H9 (cell line): ENCODE measurements at regions not wholly inside any gene's neighbourhood (a gene's known extent, or its start where the extent isn't known, plus 50 kb on each side); places are given as distances from the start of the nearest gene placed in this dataset.

ENCODE experiments used
- DNase-seq: peaks from one replicate; pipeline ENCODE4 v3.0.0-alpha.2; 2017
- H2AFZ ChIP-seq: one replicate; pipeline ENCODE4 v1.6.1; 2013; ENCODE audit warnings: mild to moderate bottlenecking, low read length, control low read depth, moderate library complexity
- H2AK5ac ChIP-seq: 2 replicates; pipeline ENCODE4 v1.6.1; 2013; ENCODE audit warnings: low read length, control low read depth, mixed read lengths; ENCODE audit not compliant: insufficient read length
- H2BK120ac ChIP-seq: one replicate; pipeline ENCODE4 v1.6.1; 2013; ENCODE audit warnings: low read depth, mild to moderate bottlenecking, low read length, control low read depth, inconsistent platforms; ENCODE audit not compliant: poor library complexity, severe bottlenecking
- H2BK12ac ChIP-seq: 2 replicates; pipeline ENCODE4 v1.6.1; 2013; ENCODE audit warnings: low read length, control low read depth, mixed read lengths, low read depth; ENCODE audit not compliant: insufficient read length
- H2BK15ac ChIP-seq: 2 replicates; pipeline ENCODE4 v1.6.1; 2013; ENCODE audit warnings: low read depth, low read length, control low read depth
- H2BK20ac ChIP-seq: one replicate; pipeline ENCODE4 v1.6.1; 2013; ENCODE audit warnings: low read depth, mild to moderate bottlenecking, low read length, control low read depth, inconsistent platforms; ENCODE audit not compliant: poor library complexity, severe bottlenecking
- H2BK5ac ChIP-seq: 2 replicates; pipeline ENCODE4 v1.6.1; 2013; ENCODE audit warnings: low read length, control low read depth, mixed read lengths; ENCODE audit not compliant: insufficient read length
- H3K14ac ChIP-seq: 2 replicates; pipeline ENCODE4 v1.6.1; 2013; ENCODE audit warnings: low read length, control low read depth; ENCODE audit not compliant: insufficient read depth
- H3K18ac ChIP-seq: 2 replicates; pipeline ENCODE4 v1.6.1; 2013; ENCODE audit warnings: low read depth, mild to moderate bottlenecking, mixed read lengths, low read length, control low read depth; ENCODE audit not compliant: insufficient read length
- H3K23ac ChIP-seq: 2 replicates; pipeline ENCODE4 v1.6.1; 2013; ENCODE audit warnings: low read length, control low read depth, mixed read lengths, low read depth; ENCODE audit not compliant: insufficient read length
- H3K23me2 ChIP-seq: 2 replicates; pipeline ENCODE4 v1.6.1; 2013; ENCODE audit warnings: low read depth, mild to moderate bottlenecking, mixed read lengths, low read length, control low read depth; ENCODE audit not compliant: insufficient read length, poor library complexity, severe bottlenecking
- H3K27ac ChIP-seq: 2 replicates; pipeline ENCODE4 v1.5.1; 2013; ENCODE audit warnings: low read length, control low read depth, mixed read lengths, low read depth; ENCODE audit not compliant: insufficient read length
- H3K27me3 ChIP-seq: 2 replicates; pipeline ENCODE4 v1.6.1; 2013; ENCODE audit warnings: low read length, control low read depth, inconsistent platforms; ENCODE audit not compliant: insufficient read depth
- H3K4ac ChIP-seq: 2 replicates; pipeline ENCODE4 v1.6.1; 2013; ENCODE audit warnings: low read depth, mild to moderate bottlenecking, control low read depth, inconsistent platforms, low read length, moderate library complexity
- H3K4me1 ChIP-seq: 2 replicates; pipeline ENCODE4 v1.6.1; 2013; ENCODE audit warnings: low read length, control low read depth, inconsistent platforms; ENCODE audit not compliant: insufficient read depth
- H3K4me2 ChIP-seq: 2 replicates; pipeline ENCODE4 v1.6.1; 2013; ENCODE audit warnings: low read length, control low read depth, mixed read lengths; ENCODE audit not compliant: insufficient read length, insufficient read depth
- H3K56ac ChIP-seq: 2 replicates; pipeline ENCODE4 v1.6.1; 2013; ENCODE audit warnings: low read depth, mild to moderate bottlenecking, mixed read lengths, low read length, control low read depth; ENCODE audit not compliant: insufficient read length
- H3K79me1 ChIP-seq: 2 replicates; pipeline ENCODE4 v1.6.1; 2013; ENCODE audit warnings: low read depth, mild to moderate bottlenecking, moderate library complexity, low read length, control low read depth, inconsistent platforms; ENCODE audit not compliant: insufficient read depth, poor library complexity, severe bottlenecking
- H3K79me2 ChIP-seq: 2 replicates; pipeline ENCODE4 v1.6.1; 2013; ENCODE audit warnings: low read length, control low read depth, inconsistent platforms; ENCODE audit not compliant: insufficient read depth
- H3K9ac ChIP-seq: 2 replicates; pipeline ENCODE4 v1.6.1; 2013; ENCODE audit warnings: low read length, control low read depth, mixed read lengths; ENCODE audit not compliant: insufficient read length; ENCODE audit errors: extremely low read depth
- H3K9me3 ChIP-seq: one replicate; pipeline ENCODE4 v1.6.1; 2013; ENCODE audit warnings: low read depth, low read length, inconsistent platforms; ENCODE audit not compliant: control insufficient read depth
- H3T11ph ChIP-seq: one replicate; pipeline ENCODE4 v1.6.1; 2013; ENCODE audit warnings: mild to moderate bottlenecking, low read length, control low read depth, inconsistent platforms
- H4K20me1 ChIP-seq: one replicate; pipeline ENCODE4 v1.6.1; 2013; ENCODE audit not compliant: control insufficient read depth, insufficient read length, insufficient read depth
- H4K5ac ChIP-seq: 2 replicates; pipeline ENCODE4 v1.6.1; 2013; ENCODE audit warnings: low read depth, mild to moderate bottlenecking, mixed read lengths, low read length, control low read depth; ENCODE audit not compliant: insufficient read length
- H4K8ac ChIP-seq: replicated peaks from 2 replicates; pipeline ENCODE4 v1.6.1; 2013; ENCODE audit warnings: low read length, control low read depth, mixed read lengths, low read depth; ENCODE audit not compliant: insufficient read length
- H4K91ac ChIP-seq: 2 replicates; pipeline ENCODE4 v1.6.1; 2013; ENCODE audit warnings: low read depth, mild to moderate bottlenecking, moderate library complexity, mixed read lengths, low read length, control low read depth; ENCODE audit not compliant: insufficient read length
- H3K27ac Mint-ChIP-seq, 3 experiments: 2 replicates in 2 of 3; 3 replicates in 1 of 3; pipeline ENCODE4 v1.8.0; 2020 to 2021; ENCODE audit warnings: mixed read lengths in 3 of 3, mild to moderate bottlenecking in 1 of 3, moderate library complexity in 1 of 3
- H3K27me3 Mint-ChIP-seq: 2 replicates; pipeline ENCODE4 v1.8.0; 2021; ENCODE audit warnings: low read depth, mild to moderate bottlenecking, moderate library complexity, mixed read lengths
- H3K36me3 Mint-ChIP-seq, 3 experiments: 2 replicates in 2 of 3; 3 replicates in 1 of 3; pipeline ENCODE4 v1.8.0; 2020 to 2021; ENCODE audit warnings: low read depth in 3 of 3, mixed read lengths in 3 of 3; ENCODE audit not compliant: insufficient read depth in 1 of 3
- H3K4me1 Mint-ChIP-seq, 2 experiments: 2 replicates each; pipeline ENCODE4 v1.8.0; 2020; ENCODE audit warnings: mixed read lengths in 2 of 2
- H3K4me3 Mint-ChIP-seq, 2 experiments: 2 replicates in 1 of 2; 3 replicates in 1 of 2; pipeline ENCODE4 v1.8.0; 2020 to 2021; ENCODE audit warnings: mild to moderate bottlenecking in 2 of 2, mixed read lengths in 2 of 2, moderate library complexity in 1 of 2
- H3K9me3 Mint-ChIP-seq, 2 experiments: 2 replicates in 1 of 2; 3 replicates in 1 of 2; pipeline ENCODE4 v1.8.0; 2020; ENCODE audit warnings: mild to moderate bottlenecking in 2 of 2, mixed read lengths in 2 of 2, moderate library complexity in 1 of 2
- WGBS: extraction: QIAGEN DNeasy Blood & Tissue Kit; methylation state at CpG from one replicate; pipeline ENCODE4 v1.1.7; 2013; ENCODE audit warnings: missing lambda C conversion rate, low lambda C conversion rate, mixed read lengths; ENCODE audit not compliant: insufficient read length; ENCODE audit errors: extremely low coverage; 5-methylcytosine and 5-hydroxymethylcytosine counted together
- TF ChIP-seq, protein P1 (sequence below): fragments of 200-600 bp; sonication (generic); conservative IDR thresholded peaks from 3 replicates; pipeline ENCODE4 v1.8.0; 2021; ENCODE audit warnings: antibody characterized with exemption, mild to moderate bottlenecking

GRCh38 chr2:5491523-5491922, 200.7 kb upstream of the SOX11 start:
- Histone ChIP-seq H3K9ac (no peak overlapping the region), H3K56ac (no peak overlapping the region), H3T11ph (no peak overlapping the region), H4K8ac (no peak overlapping the region), H3K18ac (no peak overlapping the region), H3K23ac (no peak overlapping the region), H3K27me3 (no peaks in the 10 kb centered on the region), H3K27ac (no peak overlapping the region), H2BK5ac (no peak overlapping the region), H3K4ac (no peak overlapping the region), H3K14ac (no peak overlapping the region), H4K91ac (no peak overlapping the region), H4K20me1 (no peaks in the 10 kb centered on the region), H2BK120ac (no peak overlapping the region), H2AFZ (no peak overlapping the region), H2BK15ac (no peak overlapping the region), H4K5ac (no peak overlapping the region), H3K79me2 (no peaks in the 10 kb centered on the region), H2BK12ac (no peak overlapping the region), H3K23me2 (no peaks in the 10 kb centered on the region), H3K79me1 (no peaks in the 10 kb centered on the region), H3K4me2 (no peak overlapping the region), H2AK5ac (no peak overlapping the region), H3K4me1 (no peaks in the 10 kb centered on the region), H2BK20ac (no peak overlapping the region), H3K9me3 (no peaks in the 10 kb centered on the region)
- TF ChIP-seq, protein P1, sequence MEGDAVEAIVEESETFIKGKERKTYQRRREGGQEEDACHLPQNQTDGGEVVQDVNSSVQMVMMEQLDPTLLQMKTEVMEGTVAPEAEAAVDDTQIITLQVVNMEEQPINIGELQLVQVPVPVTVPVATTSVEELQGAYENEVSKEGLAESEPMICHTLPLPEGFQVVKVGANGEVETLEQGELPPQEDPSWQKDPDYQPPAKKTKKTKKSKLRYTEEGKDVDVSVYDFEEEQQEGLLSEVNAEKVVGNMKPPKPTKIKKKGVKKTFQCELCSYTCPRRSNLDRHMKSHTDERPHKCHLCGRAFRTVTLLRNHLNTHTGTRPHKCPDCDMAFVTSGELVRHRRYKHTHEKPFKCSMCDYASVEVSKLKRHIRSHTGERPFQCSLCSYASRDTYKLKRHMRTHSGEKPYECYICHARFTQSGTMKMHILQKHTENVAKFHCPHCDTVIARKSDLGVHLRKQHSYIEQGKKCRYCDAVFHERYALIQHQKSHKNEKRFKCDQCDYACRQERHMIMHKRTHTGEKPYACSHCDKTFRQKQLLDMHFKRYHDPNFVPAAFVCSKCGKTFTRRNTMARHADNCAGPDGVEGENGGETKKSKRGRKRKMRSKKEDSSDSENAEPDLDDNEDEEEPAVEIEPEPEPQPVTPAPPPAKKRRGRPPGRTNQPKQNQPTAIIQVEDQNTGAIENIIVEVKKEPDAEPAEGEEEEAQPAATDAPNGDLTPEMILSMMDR = no peak
- no peak overlapping the region for H3K4me3 Mint-ChIP-seq
- H3K36me3 Mint-ChIP-seq = no peaks in the 10 kb centered on the region; a peak in 1 of 7 replicates
- H3K27ac Mint-ChIP-seq = no peak overlapping the region
- H3K9me3 Mint-ChIP-seq = no peaks in the 10 kb centered on the region; a peak in 2 of 5 replicates
- no peak for DNase-seq
- no CpG with 5 or more reads among the region's 3 CpGs for WGBS
- H3K27me3 Mint-ChIP-seq = peaks cover 5% of the 10 kb centered on the region
- H3K4me1 Mint-ChIP-seq = peaks cover 37 to 59% of the 10 kb centered on the region in 2 experiments
